ENCODE measurements at regions not wholly inside any gene's neighbourhood (a gene's known extent, or its start where the extent isn't known, plus 50 kb on each side); places are given as distances from the start of the nearest gene placed in this dataset.

DNA sequence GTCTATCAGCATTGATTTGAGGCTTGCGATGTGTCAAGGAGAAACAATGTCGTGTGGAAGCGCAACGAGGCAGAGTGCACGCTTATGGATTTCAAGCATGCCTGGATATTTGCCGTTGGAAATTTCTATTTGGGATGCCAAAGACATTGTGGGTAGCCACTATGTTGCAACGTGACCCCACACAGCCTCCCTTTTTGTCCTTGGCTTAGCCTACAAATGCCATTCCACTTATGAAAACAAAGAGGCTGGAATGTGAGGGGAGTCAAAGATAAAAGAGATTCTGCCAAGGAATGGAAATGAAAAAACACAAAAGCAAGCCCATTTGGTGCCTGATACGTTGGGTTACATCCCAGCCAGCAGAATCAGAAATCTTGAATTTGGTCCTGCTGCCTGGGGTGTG is 721.2 kb downstream of the GALR1 start:
- Mint-ChIP-seq H3K27ac (no peak overlapping the region), H3K4me3 (ENCODE audit: low read depth) (no peak overlapping the region), H3K36me3 (ENCODE audit: insufficient read depth) (no peaks in the 10 kb centered on the region), H3K9me3 (ENCODE audit: low read depth) (no peaks in the 10 kb centered on the region), H3K27me3 (peaks cover 14% of the 10 kb centered on the region), H3K4me1 (ENCODE audit: low read depth) (no peaks in the 10 kb centered on the region)
- DNase-seq (ENCODE audit: low spot score, unreplicated experiment): no peak
- TF ChIP-seq, protein P1, sequence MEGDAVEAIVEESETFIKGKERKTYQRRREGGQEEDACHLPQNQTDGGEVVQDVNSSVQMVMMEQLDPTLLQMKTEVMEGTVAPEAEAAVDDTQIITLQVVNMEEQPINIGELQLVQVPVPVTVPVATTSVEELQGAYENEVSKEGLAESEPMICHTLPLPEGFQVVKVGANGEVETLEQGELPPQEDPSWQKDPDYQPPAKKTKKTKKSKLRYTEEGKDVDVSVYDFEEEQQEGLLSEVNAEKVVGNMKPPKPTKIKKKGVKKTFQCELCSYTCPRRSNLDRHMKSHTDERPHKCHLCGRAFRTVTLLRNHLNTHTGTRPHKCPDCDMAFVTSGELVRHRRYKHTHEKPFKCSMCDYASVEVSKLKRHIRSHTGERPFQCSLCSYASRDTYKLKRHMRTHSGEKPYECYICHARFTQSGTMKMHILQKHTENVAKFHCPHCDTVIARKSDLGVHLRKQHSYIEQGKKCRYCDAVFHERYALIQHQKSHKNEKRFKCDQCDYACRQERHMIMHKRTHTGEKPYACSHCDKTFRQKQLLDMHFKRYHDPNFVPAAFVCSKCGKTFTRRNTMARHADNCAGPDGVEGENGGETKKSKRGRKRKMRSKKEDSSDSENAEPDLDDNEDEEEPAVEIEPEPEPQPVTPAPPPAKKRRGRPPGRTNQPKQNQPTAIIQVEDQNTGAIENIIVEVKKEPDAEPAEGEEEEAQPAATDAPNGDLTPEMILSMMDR (IDR thresholded peaks at IDR 0.05; ENCODE audit: unreplicated experiment): no peak

DNA sequence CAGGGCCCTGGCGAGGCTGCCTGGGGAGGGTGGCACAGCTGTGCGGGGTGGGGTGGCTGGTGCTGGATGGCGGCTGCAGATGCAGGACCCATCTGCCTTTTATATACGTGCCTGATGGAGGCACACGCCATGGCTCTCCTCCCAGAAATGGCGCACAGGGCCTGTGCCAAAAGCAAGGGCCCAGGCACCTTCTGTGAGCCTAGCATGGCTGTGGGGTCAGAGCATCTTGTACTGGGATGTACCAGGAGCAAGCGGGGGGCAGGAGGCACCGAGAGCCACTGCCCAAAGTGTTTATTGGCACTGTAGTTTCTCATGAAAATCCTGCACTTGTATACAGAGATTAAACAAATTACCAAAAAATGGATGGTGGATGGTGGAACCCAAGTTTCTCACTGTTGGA is 724.1 kb downstream of the GALR1 start:
- no peak for DNase-seq (ENCODE audit: low spot score, unreplicated experiment)
- Mint-ChIP-seq H3K36me3 (ENCODE audit: insufficient read depth) (no peaks in the 10 kb centered on the region), H3K4me3 (ENCODE audit: low read depth) (no peak overlapping the region), H3K27me3 (peaks cover 7% of the 10 kb centered on the region), H3K4me1 (ENCODE audit: low read depth) (no peaks in the 10 kb centered on the region), H3K27ac (no peak overlapping the region), H3K9me3 (ENCODE audit: low read depth) (peaks cover 4% of the 10 kb centered on the region)
- TF ChIP-seq, protein P1 (IDR thresholded peaks at IDR 0.05; ENCODE audit: unreplicated experiment): no peak

DNA sequence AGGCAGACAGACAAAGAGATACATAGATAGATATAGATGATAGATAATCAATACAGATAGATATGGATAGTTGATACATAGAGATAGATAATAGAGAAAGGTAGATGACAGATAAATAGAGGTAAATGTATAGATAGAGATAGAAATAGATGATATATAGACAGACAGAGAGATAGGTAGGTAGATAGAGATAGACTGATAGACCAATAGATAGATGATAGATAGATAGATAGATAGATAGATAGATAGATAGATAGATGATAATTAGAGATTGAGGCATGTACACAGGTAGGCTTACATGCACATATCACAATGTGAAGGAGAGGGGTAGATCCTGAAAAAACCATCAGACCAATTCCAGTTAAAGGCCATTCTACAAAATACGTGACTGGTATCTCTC is 724.7 kb downstream of the GALR1 start:
- H3K4me3 Mint-ChIP-seq (ENCODE audit: low read depth): no peak overlapping the region
- no peak overlapping the region for H3K27ac Mint-ChIP-seq
- peaks cover 4% of the 10 kb centered on the region for H3K9me3 Mint-ChIP-seq (ENCODE audit: low read depth)
- TF ChIP-seq, protein P1 (IDR thresholded peaks at IDR 0.05; ENCODE audit: unreplicated experiment): no peak
- H3K4me1 Mint-ChIP-seq (ENCODE audit: low read depth): no peaks in the 10 kb centered on the region
- peaks cover 6% of the 10 kb centered on the region for H3K27me3 Mint-ChIP-seq
- no peak for DNase-seq (ENCODE audit: low spot score, unreplicated experiment)
- no peaks in the 10 kb centered on the region for H3K36me3 Mint-ChIP-seq (ENCODE audit: insufficient read depth)

DNA sequence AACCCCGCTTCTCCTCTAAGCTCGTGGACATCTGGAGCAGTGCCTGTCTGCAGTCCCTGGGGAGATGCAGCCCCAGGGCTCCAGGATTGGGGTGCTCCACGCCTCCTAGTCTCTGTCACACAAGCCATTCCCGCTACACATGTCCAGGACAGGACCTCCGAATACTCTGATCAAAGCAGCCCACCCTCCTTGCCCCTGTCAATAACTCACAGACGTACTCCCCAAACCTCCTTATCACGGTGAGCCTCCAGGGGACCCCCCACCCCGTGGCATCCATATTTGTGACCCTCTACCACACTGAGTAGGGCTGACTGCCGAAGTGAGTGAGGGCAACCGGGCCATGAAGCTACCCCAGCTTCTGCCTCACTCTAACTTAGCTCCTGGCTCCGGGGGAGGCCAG is 727.7 kb downstream of the GALR1 start:
- Mint-ChIP-seq H3K4me1 (ENCODE audit: low read depth) (no peaks in the 10 kb centered on the region), H3K4me3 (ENCODE audit: low read depth) (no peak overlapping the region), H3K9me3 (ENCODE audit: low read depth) (peaks cover 4% of the 10 kb centered on the region), H3K36me3 (ENCODE audit: insufficient read depth) (no peaks in the 10 kb centered on the region), H3K27me3 (peaks cover 3% of the 10 kb centered on the region), H3K27ac (no peak overlapping the region)
- TF ChIP-seq, protein P1 (IDR thresholded peaks at IDR 0.05; ENCODE audit: unreplicated experiment): no peak
- DNase-seq (ENCODE audit: low spot score, unreplicated experiment): no peak

DNA sequence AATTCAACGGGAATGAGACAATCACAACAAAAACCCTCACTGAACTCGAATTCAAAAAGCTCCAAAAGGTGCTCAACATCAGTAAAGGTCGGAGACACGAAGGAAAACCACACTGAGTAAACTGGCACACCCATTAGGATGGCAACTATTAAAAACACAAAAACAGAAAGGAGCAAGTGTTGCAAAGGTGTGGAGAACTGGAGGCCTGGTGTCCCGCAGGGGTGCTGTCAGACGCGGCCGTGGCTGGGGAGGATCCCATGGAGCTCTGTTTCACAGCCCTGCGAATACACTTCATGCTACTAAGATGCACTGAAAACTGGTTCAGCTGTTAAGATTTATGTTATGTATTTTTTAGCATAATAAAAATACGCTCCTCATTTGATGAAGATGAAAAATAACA is 730.6 kb downstream of the GALR1 start:
- Mint-ChIP-seq H3K36me3 (ENCODE audit: insufficient read depth) (no peaks in the 10 kb centered on the region), H3K4me3 (ENCODE audit: low read depth) (no peak overlapping the region), H3K9me3 (ENCODE audit: low read depth) (peaks cover 4% of the 10 kb centered on the region), H3K27me3 (peaks cover 3% of the 10 kb centered on the region), H3K27ac (no peak overlapping the region), H3K4me1 (ENCODE audit: low read depth) (no peaks in the 10 kb centered on the region)
- TF ChIP-seq, protein P1 (IDR thresholded peaks at IDR 0.05; ENCODE audit: unreplicated experiment): no peak
- no peak for DNase-seq (ENCODE audit: low spot score, unreplicated experiment)
